GM12873 (cell line): ENCODE measurements at regions not wholly inside any gene's neighbourhood (a gene's known extent, or its start where the extent isn't known, plus 50 kb on each side); places are given as distances from the start of the nearest gene placed in this dataset.

Experiments used
- CTCF ChIP-seq: IDR thresholded peaks from 2 replicates; pipeline ENCODE4 v1.5.1; 2012; ENCODE audit warnings: low read depth, mild to moderate bottlenecking, moderate library complexity, low read length, control low read depth; ENCODE audit not compliant: insufficient read depth; ENCODE audit errors: missing control alignments

- no peak for TF ChIP-seq CTCF
Observed at GRCh38 chr5:97937846-97938245, 754.8 kb upstream of the RIOK2 start.

GRCh38 chr5:97943036-97943435, 760.0 kb upstream of the RIOK2 start:
- TF ChIP-seq CTCF: no peak

GRCh38 chr5:97951139-97951538, 768.1 kb upstream of the RIOK2 start:
- no peak for TF ChIP-seq CTCF

GRCh38 chr5:97955450-97955849, 772.4 kb upstream of the RIOK2 start:
- no peak for TF ChIP-seq CTCF

- TF ChIP-seq CTCF: no peak
Observed at GRCh38 chr5:97967292-97967691, 784.2 kb upstream of the RIOK2 start.

GRCh38 chr5:97968346-97968745, 785.3 kb upstream of the RIOK2 start:
- TF ChIP-seq CTCF: no peak

- no peak for TF ChIP-seq CTCF
Observed at GRCh38 chr5:97979740-97980139, 793.7 kb upstream of the RGMB start.
